ENCODE measurements at regions not wholly inside any gene's neighbourhood (a gene's known extent, or its start where the extent isn't known, plus 50 kb on each side); places are given as distances from the start of the nearest gene placed in this dataset.

- TF ChIP-seq, protein P1, sequence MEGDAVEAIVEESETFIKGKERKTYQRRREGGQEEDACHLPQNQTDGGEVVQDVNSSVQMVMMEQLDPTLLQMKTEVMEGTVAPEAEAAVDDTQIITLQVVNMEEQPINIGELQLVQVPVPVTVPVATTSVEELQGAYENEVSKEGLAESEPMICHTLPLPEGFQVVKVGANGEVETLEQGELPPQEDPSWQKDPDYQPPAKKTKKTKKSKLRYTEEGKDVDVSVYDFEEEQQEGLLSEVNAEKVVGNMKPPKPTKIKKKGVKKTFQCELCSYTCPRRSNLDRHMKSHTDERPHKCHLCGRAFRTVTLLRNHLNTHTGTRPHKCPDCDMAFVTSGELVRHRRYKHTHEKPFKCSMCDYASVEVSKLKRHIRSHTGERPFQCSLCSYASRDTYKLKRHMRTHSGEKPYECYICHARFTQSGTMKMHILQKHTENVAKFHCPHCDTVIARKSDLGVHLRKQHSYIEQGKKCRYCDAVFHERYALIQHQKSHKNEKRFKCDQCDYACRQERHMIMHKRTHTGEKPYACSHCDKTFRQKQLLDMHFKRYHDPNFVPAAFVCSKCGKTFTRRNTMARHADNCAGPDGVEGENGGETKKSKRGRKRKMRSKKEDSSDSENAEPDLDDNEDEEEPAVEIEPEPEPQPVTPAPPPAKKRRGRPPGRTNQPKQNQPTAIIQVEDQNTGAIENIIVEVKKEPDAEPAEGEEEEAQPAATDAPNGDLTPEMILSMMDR (conservative IDR thresholded peaks at IDR 0.05; ENCODE audit: low read length), result no peak
- DNase-seq (ENCODE audit: low read depth), result no peak
- H3K4me3 ChIP-seq (ENCODE audit: low read length), result no peak overlapping the region
These were observed 112.8 kb upstream of the MAP4K3 start for GRCh38 chr2:39549718-39550464.

DNA sequence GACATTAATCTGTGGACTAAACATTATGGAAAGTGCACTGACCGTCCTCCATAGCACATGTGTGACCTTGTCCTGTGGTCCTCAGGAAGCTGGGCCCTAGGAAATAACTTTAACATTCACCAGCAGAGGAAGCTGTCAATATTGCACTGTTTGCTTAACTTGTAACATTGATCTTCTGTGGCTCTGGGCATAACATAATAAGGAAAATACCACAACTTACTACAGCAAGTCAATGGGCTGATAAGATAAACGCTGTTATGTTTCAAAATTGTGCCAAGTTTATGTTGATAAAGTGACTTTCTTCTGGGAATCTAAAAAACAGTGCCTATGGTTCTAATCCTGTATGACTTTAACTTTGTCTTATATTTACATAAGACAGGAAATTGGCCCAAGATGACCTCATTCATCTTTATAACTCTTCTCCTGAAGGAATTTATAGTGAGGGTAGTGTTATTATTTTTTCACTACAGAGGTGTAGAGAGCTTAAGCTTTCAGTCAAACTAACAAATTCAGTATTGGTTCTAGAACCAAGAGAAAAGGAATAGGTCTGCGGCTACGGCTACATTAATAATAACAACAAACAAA, 113.7 kb upstream of the MAP4K3 start:
- TF ChIP-seq, protein P1 (conservative IDR thresholded peaks at IDR 0.05; ENCODE audit: low read length), result no peak
- H3K4me3 ChIP-seq (ENCODE audit: low read length), result no peak overlapping the region
- DNase-seq (ENCODE audit: low read depth), result no peak

DNA sequence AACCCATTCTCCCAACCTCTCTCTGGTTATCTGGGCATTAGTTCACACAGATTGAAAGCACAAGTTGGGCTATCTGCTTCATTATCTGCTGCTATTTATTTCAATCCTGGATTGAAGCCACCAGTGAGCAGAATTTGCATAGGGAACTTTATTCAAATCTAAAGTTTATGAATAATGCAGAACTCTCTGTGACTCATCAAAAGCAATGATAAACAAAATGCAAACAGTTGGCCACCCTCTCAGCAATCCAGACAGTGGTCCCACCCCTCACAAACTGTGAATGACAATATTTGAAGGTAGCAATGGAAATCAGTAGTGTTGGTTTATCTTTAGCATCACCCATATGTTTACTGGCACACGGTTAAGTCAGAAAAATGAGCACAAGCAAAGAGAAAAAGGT, 106.8 kb upstream of the TMEM178A start:
- no peak overlapping the region for H3K4me3 ChIP-seq (ENCODE audit: low read length)
- TF ChIP-seq, protein P1 (conservative IDR thresholded peaks at IDR 0.05; ENCODE audit: low read length), result no peak
- DNase-seq (ENCODE audit: low read depth), result no peak

- DNase-seq (ENCODE audit: low read depth), result no peak
- no peak overlapping the region for H3K4me3 ChIP-seq (ENCODE audit: low read length)
- TF ChIP-seq, protein P1 (conservative IDR thresholded peaks at IDR 0.05; ENCODE audit: low read length), result no peak
These were observed 102.1 kb upstream of the TMEM178A start for GRCh38 chr2:39563572-39563971.

- DNase-seq (ENCODE audit: low read depth), result peak; percentile 64
- no peak overlapping the region for H3K4me3 ChIP-seq (ENCODE audit: low read length)
- TF ChIP-seq, protein P1 (conservative IDR thresholded peaks at IDR 0.05; ENCODE audit: low read length), result no peak
These were observed 98.2 kb upstream of the TMEM178A start for GRCh38 chr2:39567507-39567906.

GRCh38 chr2:39568116-39568515, 97.6 kb upstream of the TMEM178A start:
- no peak for DNase-seq (ENCODE audit: low read depth)
- TF ChIP-seq, protein P1 (conservative IDR thresholded peaks at IDR 0.05; ENCODE audit: low read length), result no peak
- no peak overlapping the region for H3K4me3 ChIP-seq (ENCODE audit: low read length)

- TF ChIP-seq, protein P1 (conservative IDR thresholded peaks at IDR 0.05; ENCODE audit: low read length), result no peak
- no peak overlapping the region for H3K4me3 ChIP-seq (ENCODE audit: low read length)
- peak; percentile 82 for DNase-seq (ENCODE audit: low read depth)
These were observed 97.1 kb upstream of the TMEM178A start for GRCh38 chr2:39568561-39569006.
